Activated CD4-positive, alpha-beta T cell treated with anti-CD3 and anti-CD28 coated beads, Interleukin-2, amount 50 U/mL, for 4 hours (primary cell): ENCODE measurements at regions not wholly inside any gene's neighbourhood (a gene's known extent, or its start where the extent isn't known, plus 50 kb on each side); places are given as distances from the start of the nearest gene placed in this dataset.

Experiments used
- DNase-seq, 2 experiments: peaks; one replicate each; pipeline ENCODE4 v3.0.0-alpha.2; 2020

DNA sequence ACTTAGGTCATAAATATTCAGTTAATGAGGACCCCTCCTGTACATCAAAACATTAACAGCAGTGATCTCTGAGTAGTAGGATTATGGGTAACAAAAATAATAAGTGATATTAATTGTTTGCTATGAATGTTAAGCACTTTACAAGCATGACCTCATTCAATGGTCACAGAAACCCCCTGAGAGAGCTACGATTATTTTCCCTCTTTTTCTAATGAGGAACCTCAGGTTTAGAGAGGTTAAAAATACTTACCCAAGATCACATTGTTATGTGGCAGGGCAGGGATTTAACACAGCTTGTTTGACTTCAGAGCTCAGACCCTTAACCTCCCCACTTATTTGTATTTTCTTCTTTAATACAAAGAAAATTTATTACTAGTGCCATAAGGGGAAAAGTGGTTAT, 228.2 kb downstream of the TBL1XR1 start:
- DNase-seq, result no peak

DNA sequence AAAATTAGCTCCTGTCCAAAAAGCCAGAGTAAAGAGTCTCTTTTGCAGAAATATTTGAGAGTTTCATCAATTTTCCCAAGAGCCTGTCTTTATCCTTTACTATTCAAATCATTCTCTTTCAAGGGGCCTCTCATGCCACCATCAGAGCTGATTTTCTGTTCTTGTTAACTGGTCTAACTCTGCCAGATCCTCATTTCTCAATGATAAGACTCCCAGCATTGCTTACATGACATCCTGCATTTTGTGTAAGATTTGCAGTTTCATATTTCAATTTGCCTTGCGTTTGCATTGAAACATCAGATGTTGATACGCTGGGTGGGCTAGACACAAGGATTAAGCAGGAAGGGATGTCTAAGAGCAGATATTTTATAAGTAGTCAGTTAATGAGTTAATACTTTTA, 228.7 kb downstream of the TBL1XR1 start:
- no peak for DNase-seq

DNA sequence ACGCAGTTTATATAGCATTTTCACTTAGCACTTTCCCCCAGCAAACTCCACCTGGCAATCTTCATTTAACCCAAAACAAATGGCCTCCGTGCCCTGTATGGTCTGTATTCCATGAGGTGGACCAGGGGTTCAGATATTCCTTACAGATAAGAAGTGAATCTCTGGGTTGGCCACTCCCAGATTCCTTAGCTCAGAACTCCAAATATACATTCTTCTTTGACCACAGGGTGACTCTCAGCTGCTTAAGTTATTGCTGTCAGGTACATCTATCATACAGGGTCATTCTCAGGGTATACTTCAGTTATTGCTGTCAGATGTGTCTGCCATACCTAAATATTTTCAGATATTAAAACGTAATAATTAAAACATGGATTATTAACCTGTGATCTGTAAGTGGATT, 229.8 kb downstream of the TBL1XR1 start:
- DNase-seq, result no peak

DNA sequence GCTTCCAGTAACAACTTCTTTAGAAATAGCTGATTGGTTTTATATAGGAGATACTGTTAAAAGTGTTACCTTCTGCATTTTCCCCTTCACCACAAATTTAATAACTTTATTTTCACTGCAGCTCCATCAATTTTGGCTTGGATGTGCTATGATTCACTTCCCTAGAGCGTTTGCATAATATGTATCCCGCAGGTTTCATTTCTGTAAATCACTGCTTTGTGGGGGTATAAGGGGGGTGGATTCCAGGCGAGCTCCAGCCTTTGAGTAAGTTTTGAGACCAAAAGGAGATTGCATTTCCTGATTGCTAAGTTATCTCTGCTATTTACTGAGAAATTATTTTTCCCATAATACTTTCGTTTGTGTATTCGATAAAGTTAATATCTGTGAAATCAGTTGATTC, 232.6 kb downstream of the TBL1XR1 start:
- no peak for DNase-seq

DNA sequence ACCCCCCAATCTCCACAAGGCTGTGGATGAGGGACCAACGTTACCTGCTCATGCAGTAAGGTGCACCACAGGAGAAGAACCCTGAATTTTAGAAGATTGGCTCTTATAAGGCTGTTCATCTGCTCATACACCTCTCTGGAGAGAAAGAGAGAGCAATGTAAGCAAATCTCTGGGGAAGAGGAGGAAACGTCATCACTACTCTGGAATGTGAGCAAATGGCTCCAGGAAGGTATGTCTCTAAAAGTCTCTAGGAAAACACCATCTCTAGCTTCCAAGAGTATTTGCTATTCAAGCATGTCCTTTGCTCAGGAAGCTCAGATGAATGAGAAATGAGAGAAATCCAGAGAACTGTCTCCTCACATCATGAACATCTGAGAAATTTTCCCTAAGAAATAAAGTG, 235.4 kb downstream of the TBL1XR1 start:
- no peak for DNase-seq

DNA sequence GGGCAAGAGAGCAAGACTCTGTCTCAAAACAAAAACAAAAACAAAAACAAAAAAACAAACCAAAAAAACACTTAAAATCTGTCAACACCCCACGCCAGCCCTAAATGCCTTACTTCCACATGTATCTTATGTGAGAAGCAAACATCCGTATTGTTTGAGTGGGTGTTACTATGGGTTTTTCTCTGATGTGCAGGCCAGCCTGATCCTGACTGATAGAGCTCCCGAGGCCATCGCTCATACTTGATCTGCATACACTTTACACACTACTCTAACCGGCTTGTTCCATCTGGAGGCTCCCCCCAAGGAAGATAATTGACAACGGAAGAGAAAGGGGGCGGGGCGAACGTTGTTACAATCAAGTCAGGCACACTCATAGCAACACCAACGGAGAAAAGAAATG, 237.4 kb downstream of the TBL1XR1 start:
- DNase-seq, result no peak

DNA sequence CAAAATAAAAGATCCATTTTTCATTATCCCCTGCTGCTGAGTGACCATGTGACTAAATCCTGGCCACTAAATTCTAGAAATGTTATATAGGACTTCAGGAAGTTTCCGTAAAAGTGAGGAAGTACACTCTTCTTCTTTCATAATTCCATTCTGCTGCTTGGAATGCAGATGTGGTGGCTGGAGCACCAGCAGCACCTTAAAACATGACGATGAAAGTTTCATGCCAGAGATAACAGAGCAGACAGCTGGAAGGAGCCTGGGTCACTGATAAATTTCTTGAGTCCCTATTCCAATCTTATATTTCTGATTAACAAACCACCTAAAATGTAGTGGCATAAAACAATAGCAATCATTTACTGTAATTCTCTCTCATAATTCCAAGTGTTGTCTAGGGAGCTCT, 238.7 kb downstream of the TBL1XR1 start:
- DNase-seq, result no peak

DNA sequence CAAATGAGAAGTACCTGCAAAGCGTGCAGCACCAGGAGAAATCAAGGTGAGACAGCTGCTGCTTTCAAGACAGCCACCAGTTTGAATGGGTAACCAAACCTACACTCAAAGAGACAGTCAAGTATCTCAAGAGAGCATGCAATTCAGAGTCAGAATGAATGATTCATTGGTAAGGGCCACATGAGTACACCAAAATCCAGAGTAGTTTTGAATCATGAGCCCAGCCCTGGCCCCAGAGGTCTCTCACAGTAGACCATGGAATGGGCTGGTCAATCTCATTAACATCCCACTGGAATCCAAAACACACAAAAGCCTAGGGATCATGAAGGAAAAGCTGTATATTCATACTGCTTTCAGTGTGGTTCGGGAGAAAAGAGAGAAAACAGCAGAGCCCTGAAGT, 242.8 kb downstream of the TBL1XR1 start:
- no peak for DNase-seq

DNA sequence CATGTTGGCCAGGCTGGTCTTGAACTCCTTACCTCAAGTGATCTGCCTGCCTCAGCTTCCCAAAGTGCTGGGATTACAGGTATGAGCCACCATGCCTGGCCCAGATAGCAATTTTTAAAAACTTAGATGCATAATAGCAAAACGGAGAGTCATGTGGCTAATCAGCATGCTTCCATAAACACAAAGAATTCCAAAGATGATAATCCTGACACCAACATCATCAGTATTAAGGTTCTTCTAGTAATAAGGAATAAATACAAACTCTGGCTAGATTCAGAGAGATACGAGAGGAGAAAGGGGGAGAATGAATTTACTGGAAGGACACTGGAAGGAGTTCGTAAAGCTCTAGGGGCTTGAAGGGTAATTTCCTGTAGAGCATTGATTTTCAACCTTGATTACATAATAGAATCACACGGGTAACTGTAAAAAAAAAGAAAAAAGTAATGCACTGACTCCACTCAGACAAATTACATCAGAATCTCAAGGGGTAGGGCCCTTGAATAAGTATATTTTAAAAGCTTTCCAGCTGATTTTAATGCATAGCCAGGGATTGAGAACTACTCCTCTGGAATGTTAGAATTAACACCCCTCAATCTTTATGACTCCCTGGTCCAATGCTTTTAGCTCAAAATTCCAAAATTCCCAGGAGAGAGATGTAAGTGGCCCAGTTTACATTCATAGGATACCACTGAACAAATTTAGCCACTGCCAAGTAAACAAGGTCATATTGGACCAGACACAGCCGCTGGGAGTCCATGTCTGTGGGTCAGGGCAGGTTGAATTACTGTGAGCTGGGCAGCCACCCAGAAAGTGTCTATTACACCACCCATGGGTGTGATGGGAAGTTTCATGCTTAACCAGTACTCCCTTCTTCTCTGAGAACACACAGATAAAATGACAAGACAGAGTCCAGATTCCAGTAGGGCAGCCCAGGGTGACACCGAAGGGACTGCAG, 243.9 kb downstream of the TBL1XR1 start:
- no peak for DNase-seq

DNA sequence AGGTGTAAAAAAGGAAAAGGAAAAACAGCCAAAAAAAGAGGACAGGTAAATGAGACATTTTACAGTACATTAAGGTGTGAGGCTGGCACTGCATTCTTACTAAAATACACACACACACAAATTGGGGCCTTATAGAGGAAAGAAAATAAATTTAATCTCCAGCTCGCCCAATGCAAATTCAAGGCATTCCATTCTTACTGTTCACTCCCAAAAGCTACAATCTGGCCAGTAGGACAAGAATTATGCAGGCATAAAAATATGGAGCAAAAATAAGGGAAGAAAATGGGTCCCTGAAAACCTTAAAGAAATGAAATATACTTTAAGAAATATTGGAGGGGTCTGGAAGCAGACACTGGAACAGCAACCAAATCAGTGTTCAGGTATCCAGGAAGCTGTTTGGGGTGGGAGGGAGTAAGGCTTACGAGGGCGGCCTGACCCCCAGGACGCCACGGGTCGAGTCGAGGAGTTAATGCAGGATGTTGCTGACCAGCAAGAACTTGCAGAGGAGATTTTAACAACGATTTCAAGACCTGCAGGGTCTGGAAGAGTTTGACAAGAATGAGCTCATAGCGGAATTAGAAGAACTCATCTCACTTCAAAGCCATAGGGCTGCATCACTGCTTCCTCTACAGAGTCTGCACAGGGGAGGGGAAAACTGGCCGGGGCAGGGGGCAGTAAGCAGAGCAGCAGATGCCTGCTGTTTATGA, 245.5 kb downstream of the TBL1XR1 start:
- no peak for DNase-seq

DNA sequence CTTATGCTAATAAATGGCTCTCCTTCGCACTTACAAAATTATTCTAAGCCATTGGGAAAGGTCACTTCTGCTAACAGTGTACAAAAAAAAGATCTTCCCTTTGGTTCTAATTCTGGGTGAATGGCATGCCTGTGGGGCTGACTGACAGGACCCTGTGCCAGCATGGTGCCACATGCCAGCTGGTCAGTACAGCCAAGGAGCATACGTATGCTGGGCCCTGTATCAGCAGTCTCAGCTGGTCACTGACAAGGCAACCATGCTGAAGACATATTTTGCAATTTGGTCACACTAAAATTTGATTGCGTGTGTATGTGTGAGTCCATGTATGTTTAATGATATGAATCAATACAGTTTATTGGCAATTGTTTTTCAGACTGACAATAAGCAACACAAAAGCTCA, 246.1 kb downstream of the TBL1XR1 start:
- no peak for DNase-seq

DNA sequence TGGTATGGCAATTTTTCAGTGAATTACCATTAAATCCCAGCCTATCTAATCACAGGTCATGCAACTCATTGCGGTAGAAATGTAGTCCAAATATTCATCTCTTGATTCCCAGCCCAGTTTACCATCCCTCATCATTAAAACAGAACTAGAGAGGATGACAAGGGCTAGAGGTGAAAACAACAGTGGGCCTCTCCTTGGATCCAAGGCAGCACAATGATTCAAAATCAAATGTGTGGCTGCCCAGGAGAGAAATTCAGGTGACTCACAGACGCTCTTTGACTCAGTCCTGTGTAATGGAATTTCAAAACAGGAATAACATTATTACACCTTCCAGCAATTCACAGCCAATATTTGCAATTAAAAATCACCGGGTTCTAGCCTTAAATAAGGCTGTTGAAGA, 246.5 kb downstream of the TBL1XR1 start:
- DNase-seq, result no peak

DNA sequence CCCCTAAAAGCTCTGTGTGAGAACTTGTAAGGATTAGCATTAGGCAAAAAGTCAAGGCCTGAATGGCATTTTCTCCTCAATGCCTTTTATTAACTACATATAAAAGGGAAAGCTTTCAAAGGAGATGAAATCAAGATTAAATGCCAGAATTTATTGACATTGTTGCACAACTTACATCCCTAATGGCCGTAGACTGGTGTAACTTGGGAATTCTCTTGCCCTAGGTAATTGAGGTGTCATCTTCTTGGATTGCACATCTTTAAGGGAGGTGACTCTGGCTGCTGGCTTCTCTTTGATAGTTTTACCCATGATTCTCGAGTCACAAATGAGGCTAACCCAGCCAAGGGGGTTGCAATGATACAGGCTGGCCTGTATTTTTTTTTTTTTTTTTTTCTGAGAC, 249.1 kb downstream of the TBL1XR1 start:
- DNase-seq, result no peak

DNA sequence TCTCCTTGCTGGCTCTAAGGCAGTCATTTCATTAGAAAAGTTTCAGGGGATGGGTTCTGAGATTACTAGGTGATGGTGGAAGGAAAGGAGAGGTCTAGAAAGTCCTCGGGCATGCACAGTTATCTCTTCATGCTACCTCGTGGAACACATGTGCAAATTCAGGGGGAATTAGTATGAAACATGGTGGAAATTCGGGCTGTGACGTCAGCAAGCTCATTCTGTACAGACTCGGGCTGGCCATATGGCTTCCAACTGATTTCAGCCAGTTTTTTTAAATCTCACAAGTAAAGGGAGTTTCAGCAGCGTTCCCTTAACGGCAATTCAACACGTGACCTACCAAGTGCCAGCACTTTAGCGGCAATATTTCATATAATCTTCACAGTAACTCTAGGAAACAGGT, 251.1 kb downstream of the TBL1XR1 start:
- no peak for DNase-seq

DNA sequence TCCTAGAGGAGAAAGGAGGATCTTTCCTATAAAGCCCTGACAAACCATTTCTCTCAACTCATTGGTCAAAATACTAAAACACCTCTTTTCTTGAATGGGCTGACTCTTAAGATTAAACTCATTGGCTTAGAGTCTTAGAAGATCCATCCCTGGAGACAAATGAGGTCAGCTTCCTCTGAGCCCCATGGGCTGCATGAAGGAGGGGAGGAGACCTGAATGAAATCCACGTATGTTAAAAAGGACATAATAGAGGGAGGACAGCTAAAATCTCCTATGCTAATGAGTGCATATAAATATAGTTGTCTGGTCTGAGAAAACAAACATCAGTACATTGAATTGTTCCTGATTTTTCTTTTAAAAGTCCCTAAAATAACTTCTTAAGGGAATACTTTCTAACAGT, 255.0 kb downstream of the TBL1XR1 start:
- DNase-seq, result no peak

DNA sequence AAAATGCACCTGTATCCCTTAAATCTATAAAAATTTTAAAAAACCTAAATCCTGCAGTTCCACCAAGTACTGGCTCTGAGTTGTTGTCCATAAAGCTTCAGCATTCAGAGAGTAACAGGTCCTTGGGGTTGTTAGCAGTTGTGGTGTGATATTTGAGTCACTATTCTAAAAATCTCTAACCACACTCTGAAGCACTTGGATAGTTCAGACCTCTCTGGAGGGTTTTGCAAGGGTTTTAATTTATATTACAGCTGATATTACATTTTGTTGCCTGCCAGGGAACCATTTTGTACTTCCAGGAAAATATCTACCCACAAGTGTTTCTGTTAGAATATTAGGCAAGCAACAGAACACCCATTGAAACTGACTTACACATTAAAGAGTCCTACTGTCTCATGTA, 255.6 kb downstream of the TBL1XR1 start:
- DNase-seq, result no peak

DNA sequence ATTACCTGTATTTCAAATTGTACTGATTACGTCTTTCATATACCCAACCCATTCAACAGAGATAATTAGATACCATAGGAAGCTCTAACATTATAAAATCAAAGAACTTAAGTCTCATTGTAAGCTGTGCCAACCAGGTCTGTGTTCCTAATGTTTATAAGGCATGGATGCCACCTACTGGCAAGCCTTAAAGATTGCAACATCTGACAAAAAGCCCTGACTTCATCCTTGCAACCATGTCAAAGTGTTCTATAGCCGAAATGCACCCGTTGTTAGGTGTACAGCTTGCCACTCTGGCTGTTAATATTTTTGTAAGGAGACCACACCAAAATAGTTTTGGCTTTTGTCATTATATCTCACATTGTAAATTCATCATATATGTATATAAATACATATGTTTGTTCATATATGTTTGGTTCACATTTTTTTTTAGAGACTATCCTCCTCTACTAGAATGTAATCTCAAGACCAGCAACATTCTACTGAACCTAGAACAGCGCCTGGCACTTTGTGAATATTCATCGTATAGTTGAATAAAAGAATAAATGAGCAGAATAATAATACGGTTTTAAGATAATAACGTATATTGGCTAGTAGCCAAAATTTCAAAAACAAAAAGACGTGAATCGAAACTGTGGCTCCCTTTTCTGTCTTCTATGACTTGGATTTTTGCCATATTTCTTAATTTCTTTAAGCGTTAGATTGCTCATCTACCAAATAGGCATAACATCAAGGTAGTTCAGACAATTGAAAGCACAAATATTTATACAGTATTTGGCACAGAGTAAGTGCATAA, 258.1 kb downstream of the TBL1XR1 start:
- DNase-seq, result peak in 1 of 2 experiments; percentile 1

DNA sequence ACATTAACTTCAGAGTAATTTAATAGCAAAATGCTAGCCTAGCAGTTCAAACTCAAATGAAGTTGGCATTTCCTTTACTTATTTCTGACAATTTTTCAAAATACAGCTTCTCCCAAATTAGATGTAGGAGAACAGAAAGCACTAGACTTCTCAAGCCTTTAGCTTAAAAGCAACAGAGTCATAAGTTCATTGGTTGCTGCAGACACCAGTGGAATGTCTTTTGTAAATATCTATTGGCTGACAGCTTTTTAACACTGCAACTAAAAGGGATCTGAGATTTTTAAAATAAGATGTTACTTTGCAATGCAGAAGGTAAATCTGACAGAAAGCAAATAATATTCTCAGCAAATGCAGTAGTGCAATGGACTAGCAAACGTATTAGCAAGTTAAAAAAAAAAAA, 259.3 kb downstream of the TBL1XR1 start:
- no peak for DNase-seq

DNA sequence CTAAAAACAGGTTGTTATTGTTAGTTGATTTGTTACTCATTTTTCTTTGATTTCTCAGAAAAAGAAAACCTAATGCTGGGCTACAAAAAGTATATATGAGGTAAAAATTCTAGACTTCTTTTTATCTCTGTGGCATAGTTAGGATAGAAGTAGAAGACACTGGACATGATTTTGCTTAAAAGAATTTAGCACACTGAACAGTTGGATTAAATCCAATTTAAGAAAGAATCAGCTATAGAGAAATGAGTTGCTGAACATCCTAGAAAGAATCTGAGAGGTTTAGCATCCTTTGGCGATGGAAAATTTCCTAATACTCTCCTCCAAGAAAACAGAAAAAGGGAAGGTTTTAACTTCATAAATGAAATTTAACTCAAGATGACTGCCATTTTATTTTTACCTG, 259.7 kb downstream of the TBL1XR1 start:
- DNase-seq, result no peak

DNA sequence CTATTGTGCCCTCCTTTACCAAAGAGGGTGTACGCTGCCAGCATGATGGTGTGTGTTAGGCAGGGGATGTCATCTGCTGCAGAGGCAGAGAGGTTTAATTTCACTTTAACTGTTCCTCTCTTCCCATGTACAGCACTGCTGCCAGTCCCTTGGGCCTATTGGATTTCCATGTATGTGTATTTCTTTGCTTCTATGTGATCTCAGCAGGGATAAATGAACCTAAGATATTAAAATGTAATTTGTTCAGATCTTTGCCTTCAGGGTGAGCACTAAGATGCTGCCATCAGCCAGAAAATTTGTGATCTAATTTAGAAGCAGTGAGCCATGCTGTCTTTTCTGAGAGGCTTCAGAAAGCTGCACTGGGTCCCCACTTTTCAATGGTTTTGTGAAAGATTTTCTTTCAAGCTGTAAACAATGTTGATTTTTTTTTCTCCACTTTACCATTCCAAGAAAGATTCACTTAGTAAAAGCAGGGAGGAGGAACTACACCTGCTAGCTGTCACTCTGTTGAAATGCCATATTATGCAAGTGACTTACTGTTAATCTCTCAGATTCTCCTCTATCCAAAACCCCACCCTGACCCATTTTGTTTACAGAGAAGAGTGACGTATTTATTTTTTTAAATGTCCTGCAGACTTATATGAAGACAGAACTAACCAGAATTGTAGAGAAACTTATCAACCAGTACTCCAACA, 261.9 kb downstream of the TBL1XR1 start:
- DNase-seq, result no peak

DNA sequence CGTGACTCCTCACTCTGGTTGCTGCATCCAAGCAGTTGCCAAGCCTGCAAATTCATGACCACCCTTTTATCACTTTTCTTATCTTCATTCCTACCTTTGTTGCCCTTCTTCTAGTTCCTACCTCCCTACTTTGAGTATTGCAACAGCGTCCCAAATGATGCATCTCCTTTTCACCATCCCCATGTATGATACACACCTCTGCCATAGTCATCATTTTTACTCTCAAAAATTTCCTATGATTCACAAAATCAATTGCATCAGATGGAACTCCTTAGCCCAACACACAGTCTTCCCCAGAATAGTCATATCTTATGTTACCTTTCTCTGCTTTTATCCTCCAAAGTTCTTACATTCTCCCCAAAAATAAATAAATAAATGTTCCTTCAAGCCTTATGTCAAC, 262.6 kb downstream of the TBL1XR1 start:
- no peak for DNase-seq

DNA sequence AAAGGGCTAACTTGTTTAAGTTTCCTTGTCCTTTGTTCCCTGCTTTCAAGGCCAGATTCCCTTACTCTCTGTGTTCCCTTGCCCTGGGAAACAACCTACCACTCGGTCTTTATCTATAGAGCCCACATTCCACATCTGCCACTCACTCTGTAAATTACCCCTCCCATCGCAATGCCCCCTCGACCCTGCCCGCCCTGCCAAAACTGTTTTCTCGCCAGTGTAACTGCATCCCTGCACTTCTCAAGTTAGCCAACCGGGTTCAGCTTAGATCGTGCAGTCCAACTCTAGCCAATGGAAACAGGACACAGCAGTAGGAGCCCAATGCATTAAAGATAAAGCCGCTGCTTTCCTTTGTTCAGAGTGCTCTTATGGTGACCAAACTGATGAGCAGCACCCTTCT, 263.6 kb downstream of the TBL1XR1 start:
- DNase-seq, result no peak

DNA sequence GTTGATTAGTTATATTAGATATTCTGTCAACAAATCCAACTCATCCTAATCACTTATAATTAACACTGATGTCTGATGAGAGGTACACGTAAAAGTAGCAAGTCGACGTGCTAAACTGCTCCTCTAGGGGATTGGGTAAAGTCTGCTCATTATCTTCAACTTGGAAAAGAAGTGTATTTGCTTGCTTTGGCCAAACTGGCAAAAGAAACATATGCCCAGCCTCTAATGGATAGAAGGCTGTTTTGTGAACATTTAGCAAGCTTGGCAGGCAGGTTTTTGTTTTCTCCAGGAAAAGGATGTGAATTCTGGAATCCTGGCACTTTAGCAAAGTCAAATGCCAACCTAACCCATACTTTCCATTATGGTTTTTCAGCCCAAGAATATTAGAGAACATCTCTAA, 264.8 kb downstream of the TBL1XR1 start:
- DNase-seq, result no peak
